ENCODE measurements at regions not wholly inside any gene's neighbourhood (a gene's known extent, or its start where the extent isn't known, plus 50 kb on each side); places are given as distances from the start of the nearest gene placed in this dataset.

DNA sequence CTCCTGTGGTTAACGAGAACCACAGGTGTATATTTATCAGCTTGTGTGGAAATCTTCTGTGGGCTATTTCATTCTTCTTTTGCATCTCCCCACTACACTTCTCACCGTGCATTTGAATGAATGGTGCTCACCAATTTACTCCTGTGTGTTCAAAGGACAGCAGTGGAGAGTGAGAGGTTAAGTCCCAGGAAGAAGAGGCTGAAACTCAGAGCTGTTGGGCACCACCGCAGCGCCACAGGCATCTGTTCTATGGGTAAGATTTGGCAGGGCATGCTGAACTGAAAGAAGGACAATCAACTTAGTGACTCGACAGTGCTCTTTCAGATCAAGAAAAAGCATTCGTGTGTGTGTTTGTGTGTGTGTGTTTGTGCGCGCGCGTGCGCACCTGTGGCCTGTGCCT, 297.9 kb upstream of the SIX2 start:
- TF ChIP-seq TOX (CRISPR knock-in tag; IDR thresholded peaks at IDR 0.05; ENCODE audit: borderline replicate concordance) (no peak), ARNTL (CRISPR knock-in tag; IDR thresholded peaks at IDR 0.05; ENCODE audit: borderline replicate concordance, low read depth) (no peak), PPARA (CRISPR knock-in tag; IDR thresholded peaks at IDR 0.05; ENCODE audit: borderline replicate concordance) (no peak), RARB (CRISPR knock-in tag; IDR thresholded peaks at IDR 0.05) (no peak), GLIS3 (CRISPR knock-in tag; IDR thresholded peaks at IDR 0.05) (no peak)
- TF ChIP-seq, protein P1, sequence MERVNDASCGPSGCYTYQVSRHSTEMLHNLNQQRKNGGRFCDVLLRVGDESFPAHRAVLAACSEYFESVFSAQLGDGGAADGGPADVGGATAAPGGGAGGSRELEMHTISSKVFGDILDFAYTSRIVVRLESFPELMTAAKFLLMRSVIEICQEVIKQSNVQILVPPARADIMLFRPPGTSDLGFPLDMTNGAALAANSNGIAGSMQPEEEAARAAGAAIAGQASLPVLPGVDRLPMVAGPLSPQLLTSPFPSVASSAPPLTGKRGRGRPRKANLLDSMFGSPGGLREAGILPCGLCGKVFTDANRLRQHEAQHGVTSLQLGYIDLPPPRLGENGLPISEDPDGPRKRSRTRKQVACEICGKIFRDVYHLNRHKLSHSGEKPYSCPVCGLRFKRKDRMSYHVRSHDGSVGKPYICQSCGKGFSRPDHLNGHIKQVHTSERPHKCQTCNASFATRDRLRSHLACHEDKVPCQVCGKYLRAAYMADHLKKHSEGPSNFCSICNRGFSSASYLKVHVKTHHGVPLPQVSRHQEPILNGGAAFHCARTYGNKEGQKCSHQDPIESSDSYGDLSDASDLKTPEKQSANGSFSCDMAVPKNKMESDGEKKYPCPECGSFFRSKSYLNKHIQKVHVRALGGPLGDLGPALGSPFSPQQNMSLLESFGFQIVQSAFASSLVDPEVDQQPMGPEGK (CRISPR knock-in tag; IDR thresholded peaks at IDR 0.05; ENCODE audit: borderline replicate concordance): no peak
